Liver (tissue), 3 donors: ENCODE measurements at regions not wholly inside any gene's neighbourhood (a gene's known extent, or its start where the extent isn't known, plus 50 kb on each side); places are given as distances from the start of the nearest gene placed in this dataset.

Experiments
- ATF3 ChIP-seq: IDR thresholded peaks from 2 replicates; pipeline ENCODE4 v1.6.1; 2016; ENCODE audit warnings: antibody characterized with exemption
- EGR1 ChIP-seq, 2 donors: IDR thresholded peaks; 2 replicates each; pipeline ENCODE4 v1.6.1; 2016 to 2018; ENCODE audit warnings: antibody characterized with exemption in 2 of 2, low read depth in 2 of 2
- FOXA1 ChIP-seq: IDR thresholded peaks from 2 replicates; pipeline ENCODE4 v1.6.1; 2016; ENCODE audit warnings: antibody characterized with exemption
- GABPA ChIP-seq, 2 donors: IDR thresholded peaks in 1 of 2; conservative IDR thresholded peaks in 1 of 2; 2 replicates each; pipeline ENCODE4 v1.6.1; 2016; ENCODE audit warnings: antibody characterized with exemption in 2 of 2, mild to moderate bottlenecking in 1 of 2, moderate library complexity in 1 of 2
- HNF4A ChIP-seq, 2 donors: conservative IDR thresholded peaks; 2 replicates each; pipeline ENCODE4 v1.6.1; 2016; ENCODE audit warnings: antibody characterized with exemption in 2 of 2, mild to moderate bottlenecking in 2 of 2
- HNF4G ChIP-seq: IDR thresholded peaks from 2 replicates; pipeline ENCODE4 v1.6.1; 2016; ENCODE audit warnings: antibody characterized with exemption
- REST ChIP-seq: IDR thresholded peaks from 2 replicates; pipeline ENCODE4 v1.6.1; 2016; ENCODE audit warnings: antibody characterized with exemption, mild to moderate bottlenecking
- SP1 ChIP-seq: IDR thresholded peaks from 2 replicates; pipeline ENCODE4 v1.6.1; 2018; ENCODE audit warnings: antibody characterized with exemption, mild to moderate bottlenecking
- TAF1 ChIP-seq: conservative IDR thresholded peaks from 2 replicates; pipeline ENCODE4 v1.6.1; 2016; ENCODE audit warnings: antibody characterized with exemption, mild to moderate bottlenecking
- ZBTB33 ChIP-seq: IDR thresholded peaks from 2 replicates; pipeline ENCODE4 v1.6.1; 2016; ENCODE audit warnings: antibody characterized with exemption
- TF ChIP-seq, protein P1 (sequence below): fragments of 150-350 bp; IDR thresholded peaks from 2 replicates; pipeline ENCODE4 v1.5.1; 2017; ENCODE audit warnings: improper control_type of control experiment, low read depth, low read length; ENCODE audit not compliant: missing input control
- donor health status: healthy.
- donor health status: healthy.

GRCh38 chr20:48390981-48391380 is 436.8 kb downstream of the PREX1 start:
- TF ChIP-seq, protein P1, sequence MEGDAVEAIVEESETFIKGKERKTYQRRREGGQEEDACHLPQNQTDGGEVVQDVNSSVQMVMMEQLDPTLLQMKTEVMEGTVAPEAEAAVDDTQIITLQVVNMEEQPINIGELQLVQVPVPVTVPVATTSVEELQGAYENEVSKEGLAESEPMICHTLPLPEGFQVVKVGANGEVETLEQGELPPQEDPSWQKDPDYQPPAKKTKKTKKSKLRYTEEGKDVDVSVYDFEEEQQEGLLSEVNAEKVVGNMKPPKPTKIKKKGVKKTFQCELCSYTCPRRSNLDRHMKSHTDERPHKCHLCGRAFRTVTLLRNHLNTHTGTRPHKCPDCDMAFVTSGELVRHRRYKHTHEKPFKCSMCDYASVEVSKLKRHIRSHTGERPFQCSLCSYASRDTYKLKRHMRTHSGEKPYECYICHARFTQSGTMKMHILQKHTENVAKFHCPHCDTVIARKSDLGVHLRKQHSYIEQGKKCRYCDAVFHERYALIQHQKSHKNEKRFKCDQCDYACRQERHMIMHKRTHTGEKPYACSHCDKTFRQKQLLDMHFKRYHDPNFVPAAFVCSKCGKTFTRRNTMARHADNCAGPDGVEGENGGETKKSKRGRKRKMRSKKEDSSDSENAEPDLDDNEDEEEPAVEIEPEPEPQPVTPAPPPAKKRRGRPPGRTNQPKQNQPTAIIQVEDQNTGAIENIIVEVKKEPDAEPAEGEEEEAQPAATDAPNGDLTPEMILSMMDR, result no peak
- no peak for TF ChIP-seq EGR1 (IDR thresholded peaks at IDR 0.05; ENCODE audit: low read depth in 2 of 2)
- TF ChIP-seq GABPA (IDR thresholded peaks at IDR 0.05 in 1 of 2, conservative IDR thresholded peaks at IDR 0.05 in 1 of 2), result no peak
- TF ChIP-seq ATF3, result no peak
- no peak for TF ChIP-seq SP1
- TF ChIP-seq REST, result no peak
- no peak for TF ChIP-seq HNF4A (conservative IDR thresholded peaks at IDR 0.05)
- no peak for TF ChIP-seq HNF4G
- no peak for TF ChIP-seq TAF1
- TF ChIP-seq ZBTB33, result no peak
- TF ChIP-seq FOXA1, result no peak
